ENCODE measurements at regions not wholly inside any gene's neighbourhood (a gene's known extent, or its start where the extent isn't known, plus 50 kb on each side); places are given as distances from the start of the nearest gene placed in this dataset.

DNA sequence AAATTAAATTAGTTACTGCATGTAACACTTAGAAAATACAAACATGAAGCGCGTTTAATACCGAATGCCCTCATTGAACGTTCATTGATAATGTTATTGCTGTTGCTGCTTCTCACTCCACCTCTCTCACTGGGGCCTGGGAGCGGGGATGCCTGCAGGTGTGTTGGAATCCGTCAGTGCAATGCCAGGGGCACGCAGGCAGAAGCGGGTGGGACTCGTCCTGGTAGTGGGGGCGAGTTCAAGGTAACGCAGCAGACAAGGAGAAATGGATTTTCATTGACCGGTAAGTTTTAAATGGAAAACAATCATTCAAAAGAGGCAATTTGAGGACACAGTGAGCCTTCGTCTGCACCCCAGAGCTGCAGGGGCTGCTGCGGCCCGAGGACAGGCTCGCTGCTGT, 71.2 kb upstream of the AFDN start:
- no peak for DNase-seq
- Histone ChIP-seq H3K27me3 (replicated peaks; ENCODE audit: control insufficient read depth, insufficient read depth, low read length, poor library complexity, severe bottlenecking) (peaks cover 2% of the 10 kb centered on the region), H3K4me1 (ENCODE audit: control insufficient read depth, insufficient read depth, low read length, poor library complexity, severe bottlenecking) (no peaks in the 10 kb centered on the region), H3K36me3 (ENCODE audit: control insufficient read depth, insufficient read depth, low read length) (no peaks in the 10 kb centered on the region), H3K9me3 (ENCODE audit: control insufficient read depth, low read length) (no peaks in the 10 kb centered on the region), H3K27ac (ENCODE audit: insufficient read depth, low read length, poor library complexity, severe bottlenecking) (no peak overlapping the region), H3K4me3 (ENCODE audit: insufficient read depth, low read depth, low read length, poor library complexity, severe bottlenecking) (no peak overlapping the region)

GRCh38 chr6:167756597-167756996, 70.1 kb upstream of the AFDN start:
- H3K27ac ChIP-seq (ENCODE audit: insufficient read depth, low read length, poor library complexity, severe bottlenecking), result no peak overlapping the region
- H3K9me3 ChIP-seq (ENCODE audit: control insufficient read depth, low read length), result no peaks in the 10 kb centered on the region
- no peak for DNase-seq
- H3K4me1 ChIP-seq (ENCODE audit: control insufficient read depth, insufficient read depth, low read length, poor library complexity, severe bottlenecking), result no peaks in the 10 kb centered on the region
- peaks cover 2% of the 10 kb centered on the region for H3K27me3 ChIP-seq (replicated peaks; ENCODE audit: control insufficient read depth, insufficient read depth, low read length, poor library complexity, severe bottlenecking)
- H3K4me3 ChIP-seq (ENCODE audit: insufficient read depth, low read depth, low read length, poor library complexity, severe bottlenecking), result no peak overlapping the region
- no peaks in the 10 kb centered on the region for H3K36me3 ChIP-seq (ENCODE audit: control insufficient read depth, insufficient read depth, low read length)

DNA sequence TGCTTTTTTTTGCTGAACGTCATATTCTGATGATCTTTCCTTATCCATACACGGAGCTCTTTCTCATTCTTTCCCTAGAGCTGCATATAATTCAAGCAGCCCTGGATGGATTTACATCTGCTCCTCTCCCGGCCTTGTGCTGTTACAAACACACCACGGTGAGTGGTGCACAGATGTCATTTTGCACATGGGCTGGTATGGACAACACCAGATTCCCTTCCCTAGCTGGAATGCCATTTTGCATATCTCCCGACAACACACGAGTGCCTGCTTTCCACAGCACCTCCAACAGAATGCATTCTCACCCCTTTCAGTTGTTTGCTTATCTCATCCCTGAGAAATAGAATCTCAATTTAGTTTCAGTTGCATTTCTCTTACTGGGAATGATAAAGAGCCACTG, 69.5 kb upstream of the AFDN start:
- DNase-seq, result no peak
- H3K36me3 ChIP-seq (ENCODE audit: control insufficient read depth, insufficient read depth, low read length), result no peaks in the 10 kb centered on the region
- no peaks in the 10 kb centered on the region for H3K27me3 ChIP-seq (replicated peaks; ENCODE audit: control insufficient read depth, insufficient read depth, low read length, poor library complexity, severe bottlenecking)
- H3K4me3 ChIP-seq (ENCODE audit: insufficient read depth, low read depth, low read length, poor library complexity, severe bottlenecking), result no peak overlapping the region
- H3K27ac ChIP-seq (ENCODE audit: insufficient read depth, low read length, poor library complexity, severe bottlenecking), result no peak overlapping the region
- no peaks in the 10 kb centered on the region for H3K9me3 ChIP-seq (ENCODE audit: control insufficient read depth, low read length)
- H3K4me1 ChIP-seq (ENCODE audit: control insufficient read depth, insufficient read depth, low read length, poor library complexity, severe bottlenecking), result no peaks in the 10 kb centered on the region

DNA sequence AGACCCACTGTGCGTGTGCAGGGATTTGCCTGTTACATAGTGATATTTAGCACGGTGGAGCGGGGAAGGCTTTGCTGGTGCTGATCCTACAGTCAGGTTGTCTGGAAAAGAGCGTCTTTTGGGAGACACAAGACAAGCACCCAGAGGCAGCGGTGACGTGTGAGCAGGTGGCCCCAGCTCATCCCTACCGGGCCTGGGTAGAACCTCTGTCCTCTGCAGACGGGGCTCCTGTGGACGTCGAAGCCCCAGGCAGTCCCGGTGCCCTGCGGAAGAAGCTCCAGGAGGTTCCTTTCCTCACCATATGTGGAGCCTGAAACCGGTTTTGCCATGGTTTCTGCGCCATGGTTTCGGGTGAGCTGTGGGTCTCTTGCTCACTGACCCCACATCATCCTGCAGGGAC, 68.9 kb upstream of the AFDN start:
- Histone ChIP-seq H3K9me3 (ENCODE audit: control insufficient read depth, low read length) (no peaks in the 10 kb centered on the region), H3K27ac (ENCODE audit: insufficient read depth, low read length, poor library complexity, severe bottlenecking) (no peak overlapping the region), H3K4me3 (ENCODE audit: insufficient read depth, low read depth, low read length, poor library complexity, severe bottlenecking) (no peak overlapping the region), H3K4me1 (ENCODE audit: control insufficient read depth, insufficient read depth, low read length, poor library complexity, severe bottlenecking) (no peaks in the 10 kb centered on the region), H3K36me3 (ENCODE audit: control insufficient read depth, insufficient read depth, low read length) (no peaks in the 10 kb centered on the region), H3K27me3 (replicated peaks; ENCODE audit: control insufficient read depth, insufficient read depth, low read length, poor library complexity, severe bottlenecking) (no peaks in the 10 kb centered on the region)
- DNase-seq, result no peak

DNA sequence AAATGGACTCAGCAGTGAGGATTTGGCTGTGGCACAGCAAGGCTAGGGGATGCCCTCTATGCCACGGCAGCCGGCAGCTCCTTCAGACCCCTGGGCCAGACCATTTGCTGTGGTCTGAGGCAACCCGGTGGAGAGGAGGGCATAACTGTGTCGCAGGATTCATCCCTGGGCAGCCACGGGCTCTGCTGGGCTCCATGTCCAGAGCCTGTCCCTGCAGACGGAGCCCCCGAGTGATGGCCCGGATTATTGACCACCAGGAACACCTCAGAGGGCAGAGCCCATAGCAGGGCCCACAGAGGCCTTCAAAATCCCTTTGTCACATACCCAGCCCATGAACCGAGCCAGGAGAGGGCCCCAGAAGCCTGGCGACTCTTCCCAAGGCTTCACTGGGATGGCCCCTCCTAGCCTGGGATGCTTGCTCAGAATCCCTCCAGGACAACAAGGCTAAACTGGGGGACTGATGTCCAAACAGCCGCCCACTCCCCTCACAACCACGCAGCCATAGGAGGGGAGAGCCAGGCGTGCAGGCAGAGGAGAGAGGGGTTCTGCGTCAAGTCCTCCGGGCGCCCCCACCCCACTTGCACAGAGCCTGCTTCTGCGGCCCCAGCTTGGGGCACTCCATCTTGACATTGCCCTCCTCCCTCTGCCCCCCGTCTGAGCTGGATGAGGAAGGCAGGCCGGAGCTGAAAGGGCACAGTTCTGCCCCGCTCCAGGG, 68.2 kb upstream of the AFDN start:
- no peak overlapping the region for H3K4me3 ChIP-seq (ENCODE audit: insufficient read depth, low read depth, low read length, poor library complexity, severe bottlenecking)
- H3K9me3 ChIP-seq (ENCODE audit: control insufficient read depth, low read length), result no peaks in the 10 kb centered on the region
- H3K27me3 ChIP-seq (replicated peaks; ENCODE audit: control insufficient read depth, insufficient read depth, low read length, poor library complexity, severe bottlenecking), result no peaks in the 10 kb centered on the region
- no peak for DNase-seq
- no peaks in the 10 kb centered on the region for H3K4me1 ChIP-seq (ENCODE audit: control insufficient read depth, insufficient read depth, low read length, poor library complexity, severe bottlenecking)
- H3K27ac ChIP-seq (ENCODE audit: insufficient read depth, low read length, poor library complexity, severe bottlenecking), result no peak overlapping the region
- no peaks in the 10 kb centered on the region for H3K36me3 ChIP-seq (ENCODE audit: control insufficient read depth, insufficient read depth, low read length)

- Histone ChIP-seq H3K36me3 (ENCODE audit: control insufficient read depth, insufficient read depth, low read length) (no peaks in the 10 kb centered on the region), H3K9me3 (ENCODE audit: control insufficient read depth, low read length) (no peaks in the 10 kb centered on the region), H3K4me1 (ENCODE audit: control insufficient read depth, insufficient read depth, low read length, poor library complexity, severe bottlenecking) (no peaks in the 10 kb centered on the region), H3K27ac (ENCODE audit: insufficient read depth, low read length, poor library complexity, severe bottlenecking) (no peak overlapping the region), H3K27me3 (replicated peaks; ENCODE audit: control insufficient read depth, insufficient read depth, low read length, poor library complexity, severe bottlenecking) (no peaks in the 10 kb centered on the region), H3K4me3 (ENCODE audit: insufficient read depth, low read depth, low read length, poor library complexity, severe bottlenecking) (no peak overlapping the region)
- no peak for DNase-seq
Measured at GRCh38 chr6:167759206-167759605, 67.5 kb upstream of the AFDN start.

DNA sequence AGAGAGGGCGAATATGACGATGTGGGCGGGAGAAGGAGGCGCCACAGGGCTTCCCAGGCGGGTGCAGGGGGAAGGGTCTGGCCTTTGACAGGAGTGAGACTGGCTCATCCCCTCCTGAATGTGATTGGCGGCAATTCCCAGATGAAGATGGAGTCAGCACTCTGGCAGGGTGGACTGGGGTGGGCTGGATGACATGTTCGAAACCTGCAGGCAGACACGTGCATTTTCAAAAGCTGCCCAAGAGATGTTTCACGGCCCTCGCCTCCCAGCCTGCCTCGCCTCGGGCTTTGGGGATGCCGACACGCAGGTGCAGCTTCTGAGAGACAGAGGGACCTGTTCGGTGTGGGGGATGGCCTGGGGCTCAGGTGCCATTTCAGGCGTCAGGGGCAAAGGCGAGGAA, 66.8 kb upstream of the AFDN start:
- H3K4me1 ChIP-seq (ENCODE audit: control insufficient read depth, insufficient read depth, low read length, poor library complexity, severe bottlenecking), result no peaks in the 10 kb centered on the region
- no peaks in the 10 kb centered on the region for H3K36me3 ChIP-seq (ENCODE audit: control insufficient read depth, insufficient read depth, low read length)
- DNase-seq, result no peak
- H3K27me3 ChIP-seq (replicated peaks; ENCODE audit: control insufficient read depth, insufficient read depth, low read length, poor library complexity, severe bottlenecking), result no peaks in the 10 kb centered on the region
- H3K9me3 ChIP-seq (ENCODE audit: control insufficient read depth, low read length), result no peaks in the 10 kb centered on the region
- H3K27ac ChIP-seq (ENCODE audit: insufficient read depth, low read length, poor library complexity, severe bottlenecking), result no peak overlapping the region
- H3K4me3 ChIP-seq (ENCODE audit: insufficient read depth, low read depth, low read length, poor library complexity, severe bottlenecking), result no peak overlapping the region

GRCh38 chr6:167760979-167761793, 65.5 kb upstream of the AFDN start:
- no peaks in the 10 kb centered on the region for H3K36me3 ChIP-seq (ENCODE audit: control insufficient read depth, insufficient read depth, low read length)
- DNase-seq, result no peak
- H3K4me3 ChIP-seq (ENCODE audit: insufficient read depth, low read depth, low read length, poor library complexity, severe bottlenecking), result no peak overlapping the region
- no peaks in the 10 kb centered on the region for H3K27me3 ChIP-seq (replicated peaks; ENCODE audit: control insufficient read depth, insufficient read depth, low read length, poor library complexity, severe bottlenecking)
- no peaks in the 10 kb centered on the region for H3K9me3 ChIP-seq (ENCODE audit: control insufficient read depth, low read length)
- H3K27ac ChIP-seq (ENCODE audit: insufficient read depth, low read length, poor library complexity, severe bottlenecking), result no peak overlapping the region
- no peaks in the 10 kb centered on the region for H3K4me1 ChIP-seq (ENCODE audit: control insufficient read depth, insufficient read depth, low read length, poor library complexity, severe bottlenecking)

DNA sequence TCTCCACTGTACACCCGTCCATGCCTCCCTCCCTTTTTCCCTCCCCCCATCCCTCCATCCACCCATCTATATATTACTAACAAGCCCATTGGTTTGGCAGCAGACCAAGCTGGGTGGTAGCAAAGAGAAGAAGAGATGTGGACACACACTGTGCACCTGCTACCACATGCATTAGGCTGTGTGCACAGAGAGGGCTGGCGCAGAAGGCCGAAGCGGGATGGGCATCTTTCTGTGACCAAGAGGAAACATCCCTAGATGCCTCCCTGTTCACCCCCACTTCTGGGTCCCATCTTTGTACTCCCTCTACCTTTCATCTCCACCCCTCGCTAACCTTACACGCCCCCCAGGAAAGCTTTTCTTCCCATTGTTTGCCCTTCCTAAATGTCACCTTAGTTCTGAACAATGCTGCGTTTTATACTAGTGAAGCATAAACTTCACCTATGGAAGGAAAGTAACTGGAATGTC, 64.9 kb upstream of the AFDN start:
- H3K27ac ChIP-seq (ENCODE audit: insufficient read depth, low read length, poor library complexity, severe bottlenecking), result no peak overlapping the region
- no peaks in the 10 kb centered on the region for H3K36me3 ChIP-seq (ENCODE audit: control insufficient read depth, insufficient read depth, low read length)
- no peaks in the 10 kb centered on the region for H3K9me3 ChIP-seq (ENCODE audit: control insufficient read depth, low read length)
- no peak overlapping the region for H3K4me3 ChIP-seq (ENCODE audit: insufficient read depth, low read depth, low read length, poor library complexity, severe bottlenecking)
- H3K27me3 ChIP-seq (replicated peaks; ENCODE audit: control insufficient read depth, insufficient read depth, low read length, poor library complexity, severe bottlenecking), result no peaks in the 10 kb centered on the region
- H3K4me1 ChIP-seq (ENCODE audit: control insufficient read depth, insufficient read depth, low read length, poor library complexity, severe bottlenecking), result no peaks in the 10 kb centered on the region
- no peak for DNase-seq

- no peak for DNase-seq
- Histone ChIP-seq H3K36me3 (ENCODE audit: control insufficient read depth, insufficient read depth, low read length) (no peaks in the 10 kb centered on the region), H3K27me3 (replicated peaks; ENCODE audit: control insufficient read depth, insufficient read depth, low read length, poor library complexity, severe bottlenecking) (no peaks in the 10 kb centered on the region), H3K27ac (ENCODE audit: insufficient read depth, low read length, poor library complexity, severe bottlenecking) (no peak overlapping the region), H3K9me3 (ENCODE audit: control insufficient read depth, low read length) (no peaks in the 10 kb centered on the region), H3K4me3 (ENCODE audit: insufficient read depth, low read depth, low read length, poor library complexity, severe bottlenecking) (no peak overlapping the region), H3K4me1 (ENCODE audit: control insufficient read depth, insufficient read depth, low read length, poor library complexity, severe bottlenecking) (no peaks in the 10 kb centered on the region)
Measured at GRCh38 chr6:167762259-167762962, 64.3 kb upstream of the AFDN start.

Measured in effector memory CD4-positive, alpha-beta T cell (primary cell).